A549 (cell line): ENCODE measurements at regions not wholly inside any gene's neighbourhood (a gene's known extent, or its start where the extent isn't known, plus 50 kb on each side); places are given as distances from the start of the nearest gene placed in this dataset.

Source experiments
- ATAC-seq, 2 experiments: fragments of 200-7000 bp in 1 of 2; fragments of >200 bp in 1 of 2; cut with Nextera tagmentation in 1 of 2; cut with Tn5 transposase in 1 of 2; 3 replicates each; pipeline versions ENCODE4 v1.8.0 to v1.9.1; 2018 to 2020; ENCODE audit warnings: mild to moderate bottlenecking in 1 of 2, moderate library complexity in 1 of 2
- CTCF ChIA-PET: fragments of 300-600 bp; sonication (Branson Sonifier 250); formaldehyde crosslinking; extraction: SDS; loops from one replicate; lab custom pipeline; 2021; ENCODE audit warnings: antibody characterized with exemption, inconsistent platforms; lab: Yijun Ruan, JAX
- POLR2A ChIA-PET: fragments of 350-600 bp; formaldehyde crosslinking; extraction: SDS; loops from one replicate; lab custom pipeline; 2021; ENCODE audit warnings: antibody characterized with exemption, inconsistent platforms; lab: Yijun Ruan, JAX
- DNase-seq, 2 experiments: peaks; one replicate each; pipeline versions ENCODE4 v3.0.0 to v3.0.0-alpha.2; 2011 to 2016; ENCODE audit warnings: low read depth in 1 of 2, low spot score in 1 of 2
- FAIRE-seq: peaks from 2 replicates; lab custom pipeline; 2011; peaks lifted over from hg19 to GRCh38; lab: Jason Lieb, UNC
- H3K27ac ChIP-seq, 2 experiments: fragments of >200 bp; sonication (Bioruptor Twin); formaldehyde crosslinking; 3 replicates each; pipeline ENCODE4 v1.5.1; 2016 to 2017
- H3K4me1 ChIP-seq: fragments of >200 bp; sonication (Bioruptor Twin); formaldehyde crosslinking; 3 replicates; pipeline ENCODE4 v1.6.1; 2016
- H3K4me2 ChIP-seq: fragments of >200 bp; sonication (Bioruptor Twin); formaldehyde crosslinking; 3 replicates; pipeline ENCODE4 v1.6.1; 2016
- H3K4me3 ChIP-seq: fragments of >200 bp; sonication (Bioruptor Twin); formaldehyde crosslinking; 3 replicates; pipeline ENCODE4 v1.5.1; 2016
- H3K9me3 ChIP-seq: fragments of >200 bp; sonication (Bioruptor Twin); formaldehyde crosslinking; 3 replicates; pipeline ENCODE4 v1.6.1; 2016
- BHLHE40 ChIP-seq: IDR thresholded peaks from 2 replicates; pipeline ENCODE4 v1.6.1; 2012; ENCODE audit warnings: low read depth, low read length, inconsistent platforms
- CBX2 ChIP-seq: fragments of 200-600 bp; sonication (generic); IDR thresholded peaks from 2 replicates; pipeline ENCODE4 v1.6.1; 2016; ENCODE audit warnings: low read depth, mild to moderate bottlenecking, borderline replicate concordance
- CEBPB ChIP-seq, 2 experiments: fragments of >200 bp in 1 of 2; sonication (Bioruptor Twin) in 1 of 2; formaldehyde crosslinking in 1 of 2; IDR thresholded peaks; 2 replicates each; pipeline ENCODE4 v1.6.1; 2012 to 2016
- E2F6 ChIP-seq: IDR thresholded peaks from 2 replicates; pipeline ENCODE4 v1.6.1; 2012; ENCODE audit warnings: low read depth, borderline replicate concordance
- EHMT2 ChIP-seq: fragments of 200-600 bp; sonication (generic); IDR thresholded peaks from 2 replicates; pipeline ENCODE4 v1.6.1; 2016; ENCODE audit warnings: antibody characterized with exemption, low read depth, mild to moderate bottlenecking, moderate library complexity
- EP300 ChIP-seq, 2 experiments: fragments of >200 bp; sonication (Bioruptor Twin); formaldehyde crosslinking; IDR thresholded peaks; 2 replicates in 1 of 2; 3 replicates in 1 of 2; pipeline ENCODE4 v1.6.1; 2016 to 2017
- FOSB ChIP-seq: fragments of 250-450 bp; sonication (Bioruptor Pico); IDR thresholded peaks from 2 replicates; pipeline ENCODE4 v1.5.0; 2020; ENCODE audit warnings: mild to moderate bottlenecking, moderate library complexity
- FOXS1 ChIP-seq: fragments of 250-450 bp; sonication (Bioruptor Pico); IDR thresholded peaks from 2 replicates; pipeline ENCODE4 v1.5.0; 2020; ENCODE audit warnings: mild to moderate bottlenecking, moderate library complexity
- HDAC2 ChIP-seq: fragments of 200-600 bp; sonication (generic); IDR thresholded peaks from 2 replicates; pipeline ENCODE4 v1.6.1; 2016
- HEYL ChIP-seq: fragments of 250-450 bp; sonication (Bioruptor Pico); IDR thresholded peaks from 2 replicates; pipeline ENCODE4 v1.8.0; 2021; ENCODE audit warnings: mild to moderate bottlenecking, moderate library complexity
- HOXA7 ChIP-seq: fragments of 250-450 bp; sonication (Bioruptor Pico); IDR thresholded peaks from 2 replicates; pipeline ENCODE4 v1.5.0; 2020; ENCODE audit warnings: mild to moderate bottlenecking, moderate library complexity
- MAFK ChIP-seq: fragments of 450-650 bp; IDR thresholded peaks from 2 replicates; pipeline ENCODE4 v1.6.1; 2014; ENCODE audit not compliant: partially characterized antibody
- MAX ChIP-seq: IDR thresholded peaks from 2 replicates; pipeline ENCODE4 v1.6.1; 2012
- MYC ChIP-seq: IDR thresholded peaks from 2 replicates; pipeline ENCODE4 v1.6.1; 2012; ENCODE audit warnings: mild to moderate bottlenecking, inconsistent platforms, low read length, improper control_type of control experiment, borderline replicate concordance
- NR3C1 ChIP-seq: fragments of >200 bp; sonication (Bioruptor Twin); formaldehyde crosslinking; IDR thresholded peaks from 3 replicates; pipeline ENCODE4 v1.6.1; 2017
- POLR2AphosphoS2 ChIP-seq: conservative IDR thresholded peaks from 2 replicates; pipeline ENCODE4 v1.6.1; 2012; ENCODE audit warnings: low read length, improper control_type of control experiment, inconsistent platforms
- RARB ChIP-seq: fragments of 250-450 bp; sonication (Bioruptor Pico); IDR thresholded peaks from 2 replicates; pipeline ENCODE4 v1.8.0; 2021; ENCODE audit warnings: mild to moderate bottlenecking, moderate library complexity
- RCOR1 ChIP-seq: fragments of 150-350 bp; IDR thresholded peaks from 2 replicates; pipeline ENCODE4 v1.6.1; 2014; ENCODE audit warnings: antibody characterized with exemption, low read length, low read depth
- RFX5 ChIP-seq: fragments of 450-650 bp; IDR thresholded peaks from 2 replicates; pipeline ENCODE4 v1.7.1; 2014; ENCODE audit warnings: antibody characterized with exemption, mild to moderate bottlenecking, moderate library complexity
- RNF2 ChIP-seq: fragments of 200-600 bp; sonication (generic); IDR thresholded peaks from 2 replicates; pipeline ENCODE4 v1.6.1; 2016; ENCODE audit warnings: low read depth, mild to moderate bottlenecking, antibody characterized with exemption, moderate library complexity, borderline replicate concordance
- SMC3 ChIP-seq: fragments of >200 bp; sonication (Bioruptor Twin); formaldehyde crosslinking; IDR thresholded peaks from 3 replicates; pipeline ENCODE4 v1.6.1; 2018; ENCODE audit warnings: inconsistent platforms
- SREBF2 ChIP-seq: fragments of 450-650 bp; IDR thresholded peaks from 2 replicates; pipeline ENCODE4 v1.6.1; 2014; ENCODE audit warnings: mild to moderate bottlenecking, moderate library complexity
- ZC3H11A ChIP-seq: fragments of 450-650 bp; IDR thresholded peaks from 2 replicates; pipeline ENCODE4 v1.6.1; 2014; ENCODE audit warnings: antibody characterized with exemption, mild to moderate bottlenecking
- ZFP36 ChIP-seq: fragments of 450-650 bp; IDR thresholded peaks from 2 replicates; pipeline ENCODE4 v1.6.1; 2014; ENCODE audit warnings: borderline replicate concordance; ENCODE audit not compliant: partially characterized antibody
- WGBS: methylation state at CpG from one replicate; pipeline ENCODE4 v1.1.6; 2017; ENCODE audit errors: missing lambda C conversion rate; 5-methylcytosine and 5-hydroxymethylcytosine counted together
- TF ChIP-seq, protein P1 (sequence below): fragments of >200 bp; sonication (Bioruptor Twin); formaldehyde crosslinking; IDR thresholded peaks from 3 replicates; pipeline ENCODE4 v1.5.1; 2016
- TF ChIP-seq, protein P2 (sequence below): fragments of 250-450 bp; sonication (Bioruptor Pico); IDR thresholded peaks from 2 replicates; pipeline ENCODE4 v1.5.0; 2021; ENCODE audit warnings: mild to moderate bottlenecking, moderate library complexity, borderline replicate concordance
- TF ChIP-seq, protein P3 (sequence below): IDR thresholded peaks from 2 replicates; pipeline ENCODE4 v1.6.1; 2012
- TF ChIP-seq, protein P4 (sequence below): fragments of 250-450 bp; sonication (Bioruptor Pico); IDR thresholded peaks from 2 replicates; pipeline ENCODE4 v1.5.0; 2020; ENCODE audit warnings: low read depth, mild to moderate bottlenecking, moderate library complexity

DNA sequence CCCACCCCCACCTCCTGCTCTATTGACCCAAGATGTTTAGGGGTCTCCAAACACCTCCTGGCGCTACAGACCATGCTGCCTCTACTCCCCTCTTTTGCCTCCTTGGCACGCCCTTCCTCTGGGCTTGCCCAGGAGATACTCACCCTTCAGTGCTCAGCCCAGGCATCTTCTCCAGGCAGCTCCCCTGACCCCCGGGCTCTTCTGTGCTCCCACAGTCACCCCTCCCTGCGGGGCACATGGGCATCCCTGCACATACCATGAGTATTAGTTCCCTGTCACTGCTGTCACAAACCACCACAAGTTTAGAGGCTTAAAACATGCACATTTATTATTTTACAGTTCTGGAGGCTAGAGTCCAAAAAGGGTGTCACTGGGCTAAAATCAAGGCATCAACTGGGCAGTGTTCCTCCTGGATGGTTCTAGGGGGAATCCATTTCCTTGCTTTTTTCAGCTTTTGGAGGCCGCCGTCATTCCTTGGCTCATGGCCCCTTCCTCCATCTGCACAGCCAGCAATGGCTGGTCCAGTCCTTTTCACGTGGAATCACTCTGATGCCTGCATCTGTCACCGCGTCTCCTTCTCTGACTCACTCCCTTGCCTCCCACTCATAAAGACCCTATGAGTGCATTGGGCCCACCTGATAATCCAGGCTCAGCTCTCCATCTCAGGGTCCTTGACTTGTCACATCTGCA lies 230.4 kb upstream of the COPS8 start:
- no peaks in the 10 kb centered on the region for H3K4me1 ChIP-seq
- no peak overlapping the region for H3K27ac ChIP-seq
- no peak overlapping the region for H3K4me2 ChIP-seq
- CTCF ChIA-PET: no interaction called here
- WGBS: 49% methylated on average over 9 of the region's 9 CpGs
- DNase-seq (no peak), FAIRE-seq (no peak), ATAC-seq (no peak)
- TF ChIP-seq RCOR1: no peak
- no peak for TF ChIP-seq MAFK
- TF ChIP-seq EP300 (IDR thresholded peaks at IDR 0.05): no peak
- TF ChIP-seq MAX: no peak
- TF ChIP-seq E2F6: no peak
- TF ChIP-seq POLR2AphosphoS2: no peak
- TF ChIP-seq NR3C1: no peak
- TF ChIP-seq, protein P1, sequence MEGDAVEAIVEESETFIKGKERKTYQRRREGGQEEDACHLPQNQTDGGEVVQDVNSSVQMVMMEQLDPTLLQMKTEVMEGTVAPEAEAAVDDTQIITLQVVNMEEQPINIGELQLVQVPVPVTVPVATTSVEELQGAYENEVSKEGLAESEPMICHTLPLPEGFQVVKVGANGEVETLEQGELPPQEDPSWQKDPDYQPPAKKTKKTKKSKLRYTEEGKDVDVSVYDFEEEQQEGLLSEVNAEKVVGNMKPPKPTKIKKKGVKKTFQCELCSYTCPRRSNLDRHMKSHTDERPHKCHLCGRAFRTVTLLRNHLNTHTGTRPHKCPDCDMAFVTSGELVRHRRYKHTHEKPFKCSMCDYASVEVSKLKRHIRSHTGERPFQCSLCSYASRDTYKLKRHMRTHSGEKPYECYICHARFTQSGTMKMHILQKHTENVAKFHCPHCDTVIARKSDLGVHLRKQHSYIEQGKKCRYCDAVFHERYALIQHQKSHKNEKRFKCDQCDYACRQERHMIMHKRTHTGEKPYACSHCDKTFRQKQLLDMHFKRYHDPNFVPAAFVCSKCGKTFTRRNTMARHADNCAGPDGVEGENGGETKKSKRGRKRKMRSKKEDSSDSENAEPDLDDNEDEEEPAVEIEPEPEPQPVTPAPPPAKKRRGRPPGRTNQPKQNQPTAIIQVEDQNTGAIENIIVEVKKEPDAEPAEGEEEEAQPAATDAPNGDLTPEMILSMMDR: no peak
- no peak for TF ChIP-seq SMC3
- no peak for TF ChIP-seq ZFP36
- no peak for TF ChIP-seq MYC
- no peak for TF ChIP-seq HOXA7 (CRISPR knock-in tag)
- no peak for TF ChIP-seq FOXS1 (CRISPR knock-in tag)
- no peak for TF ChIP-seq RARB (CRISPR knock-in tag)
- no peak for TF ChIP-seq ZC3H11A
- TF ChIP-seq, protein P2, sequence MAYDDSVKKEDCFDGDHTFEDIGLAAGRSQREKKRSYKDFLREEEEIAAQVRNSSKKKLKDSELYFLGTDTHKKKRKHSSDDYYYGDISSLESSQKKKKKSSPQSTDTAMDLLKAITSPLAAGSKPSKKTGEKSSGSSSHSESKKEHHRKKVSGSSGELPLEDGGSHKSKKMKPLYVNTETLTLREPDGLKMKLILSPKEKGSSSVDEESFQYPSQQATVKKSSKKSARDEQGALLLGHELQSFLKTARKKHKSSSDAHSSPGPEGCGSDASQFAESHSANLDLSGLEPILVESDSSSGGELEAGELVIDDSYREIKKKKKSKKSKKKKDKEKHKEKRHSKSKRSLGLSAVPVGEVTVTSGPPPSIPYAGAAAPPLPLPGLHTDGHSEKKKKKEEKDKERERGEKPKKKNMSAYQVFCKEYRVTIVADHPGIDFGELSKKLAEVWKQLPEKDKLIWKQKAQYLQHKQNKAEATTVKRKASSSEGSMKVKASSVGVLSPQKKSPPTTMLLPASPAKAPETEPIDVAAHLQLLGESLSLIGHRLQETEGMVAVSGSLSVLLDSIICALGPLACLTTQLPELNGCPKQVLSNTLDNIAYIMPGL (CRISPR knock-in tag): no peak
- TF ChIP-seq HDAC2: no peak
- no peak for TF ChIP-seq BHLHE40
- TF ChIP-seq FOSB: no peak
- TF ChIP-seq, protein P3, sequence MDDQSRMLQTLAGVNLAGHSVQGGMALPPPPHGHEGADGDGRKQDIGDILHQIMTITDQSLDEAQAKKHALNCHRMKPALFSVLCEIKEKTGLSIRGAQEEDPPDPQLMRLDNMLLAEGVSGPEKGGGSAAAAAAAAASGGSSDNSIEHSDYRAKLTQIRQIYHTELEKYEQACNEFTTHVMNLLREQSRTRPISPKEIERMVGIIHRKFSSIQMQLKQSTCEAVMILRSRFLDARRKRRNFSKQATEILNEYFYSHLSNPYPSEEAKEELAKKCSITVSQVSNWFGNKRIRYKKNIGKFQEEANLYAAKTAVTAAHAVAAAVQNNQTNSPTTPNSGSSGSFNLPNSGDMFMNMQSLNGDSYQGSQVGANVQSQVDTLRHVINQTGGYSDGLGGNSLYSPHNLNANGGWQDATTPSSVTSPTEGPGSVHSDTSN: no peak
- no peak overlapping the region for H3K4me3 ChIP-seq
- POLR2A ChIA-PET: no interaction called here
- no peaks in the 10 kb centered on the region for H3K9me3 ChIP-seq

- Histone ChIP-seq H3K27ac (no peak overlapping the region), H3K4me1 (no peaks in the 10 kb centered on the region), H3K4me3 (no peak overlapping the region), H3K4me2 (no peak overlapping the region), H3K9me3 (no peaks in the 10 kb centered on the region)
- WGBS: 43% methylated on average over 22 of the region's 22 CpGs
- ATAC-seq (no peak), FAIRE-seq (no peak), DNase-seq (no peak)
- ChIA-PET POLR2A (no interaction called here), CTCF (interaction anchor here (0.5 kb wide), 1 partner anchor 18 kb away, joined by 3 read pairs; no protein-coding TSS in a partner anchor)
- no peak for TF ChIP-seq RNF2
- TF ChIP-seq, protein P3: no peak
- TF ChIP-seq BHLHE40: no peak
- TF ChIP-seq, protein P4, sequence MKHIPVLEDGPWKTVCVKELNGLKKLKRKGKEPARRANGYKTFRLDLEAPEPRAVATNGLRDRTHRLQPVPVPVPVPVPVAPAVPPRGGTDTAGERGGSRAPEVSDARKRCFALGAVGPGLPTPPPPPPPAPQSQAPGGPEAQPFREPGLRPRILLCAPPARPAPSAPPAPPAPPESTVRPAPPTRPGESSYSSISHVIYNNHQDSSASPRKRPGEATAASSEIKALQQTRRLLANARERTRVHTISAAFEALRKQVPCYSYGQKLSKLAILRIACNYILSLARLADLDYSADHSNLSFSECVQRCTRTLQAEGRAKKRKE (CRISPR knock-in tag): no peak
- no peak for TF ChIP-seq HDAC2
- no peak for TF ChIP-seq CEBPB (IDR thresholded peaks at IDR 0.05)
- no peak for TF ChIP-seq MAX
- no peak for TF ChIP-seq SREBF2
- no peak for TF ChIP-seq EHMT2
- no peak for TF ChIP-seq RFX5
- no peak for TF ChIP-seq NR3C1
- no peak for TF ChIP-seq CBX2
- no peak for TF ChIP-seq HEYL (CRISPR knock-in tag)
These were observed 229.5 kb upstream of the COPS8 start for GRCh38 chr2:236855866-236856847.
